Stimulated activated naive CD4-positive, alpha-beta T cell treated with Interleukin-2 at 50 U/mL for 16 hours (primary cell): ENCODE measurements at regions not wholly inside any gene's neighbourhood (a gene's known extent, or its start where the extent isn't known, plus 50 kb on each side); places are given as distances from the start of the nearest gene placed in this dataset.
A peak's percentile ranks its signal among the peaks of the same experiment; 100 is the strongest.
"Not testable (repeated sequence)": the region's sequence is repeated elsewhere in the genome, so short reads cannot be mapped to it uniquely, and the experiment has no call there.

Experiments used
- DNase-seq: peaks from one replicate; lab custom pipeline; 2025; lab: John Stamatoyannopoulos, UW

DNA sequence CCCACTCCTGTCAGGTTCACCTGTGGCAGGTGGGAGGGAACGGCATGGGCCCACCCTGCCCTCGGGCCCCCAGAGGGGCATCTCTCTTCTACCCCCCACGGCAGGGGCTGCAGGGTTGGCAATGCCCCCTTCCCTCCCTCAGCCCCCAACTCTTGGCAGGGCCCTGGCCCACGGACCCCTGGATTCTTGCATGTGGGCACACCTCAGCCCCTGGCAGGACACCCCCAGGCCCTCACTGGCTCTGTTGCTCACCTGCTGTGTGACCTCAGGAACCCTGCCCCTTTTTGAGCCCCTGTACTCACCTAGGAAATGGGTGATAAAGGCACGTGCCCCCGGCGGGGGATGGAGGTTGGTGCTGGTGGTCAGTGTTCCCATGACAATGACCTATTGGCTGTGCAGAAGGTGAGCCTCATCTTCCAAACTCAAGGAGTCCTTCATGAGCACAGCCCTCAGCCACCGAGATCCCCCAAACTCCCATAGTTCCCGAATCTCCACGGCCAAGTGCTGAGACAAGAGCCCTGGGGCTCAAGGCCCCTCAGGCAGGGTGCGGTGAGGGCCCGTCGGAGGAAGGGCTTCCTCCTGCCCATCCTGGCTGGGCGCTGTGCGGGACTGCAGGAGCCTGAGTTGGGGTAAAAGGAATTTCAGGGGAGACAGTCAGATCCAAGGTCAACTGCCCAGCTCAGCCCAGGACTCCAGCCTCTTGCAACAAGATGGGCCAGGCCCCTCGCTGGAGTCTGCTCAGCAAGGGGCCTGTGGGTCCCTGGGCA, 198.2 kb downstream of the IGLL1 start:
- no peak for DNase-seq

DNA sequence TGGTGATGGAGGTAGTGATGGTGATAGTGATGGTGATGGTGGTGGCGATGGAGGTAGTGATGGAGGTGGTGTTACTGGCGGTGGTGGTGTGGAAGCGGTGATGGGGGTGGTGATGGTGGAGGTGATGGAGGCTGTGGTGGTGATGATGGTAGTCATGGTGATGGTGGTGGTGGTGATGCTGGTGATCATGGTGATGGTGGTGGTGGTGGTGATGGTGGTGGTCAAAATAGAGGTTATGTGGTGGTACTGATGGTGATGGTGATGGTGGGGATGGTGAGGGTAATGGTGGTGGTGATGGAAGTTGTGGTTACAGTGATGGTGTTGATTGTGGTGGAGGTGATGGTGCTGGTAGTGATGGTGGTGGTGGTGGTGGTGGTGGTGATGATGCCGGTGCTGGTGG, 199.2 kb downstream of the IGLL1 start:
- no peak for DNase-seq

DNA sequence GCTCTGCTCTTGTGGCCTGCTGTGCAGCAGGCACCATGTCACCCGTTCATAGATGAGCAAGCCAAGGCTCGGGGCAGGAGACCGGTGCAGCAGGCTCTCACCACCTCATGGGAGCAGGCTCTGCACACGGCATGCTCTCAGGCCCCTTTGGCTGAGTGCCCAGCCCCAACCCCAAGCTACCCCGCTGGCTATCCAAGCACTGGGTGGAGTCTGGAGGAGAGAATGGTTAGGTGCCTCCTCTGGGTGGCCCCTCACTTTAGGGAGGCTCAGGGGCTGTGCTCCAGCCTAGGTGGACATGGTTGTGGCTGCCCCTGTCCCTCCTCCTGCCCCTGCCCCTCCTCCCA, 199.9 kb downstream of the IGLL1 start:
- DNase-seq: no peak

DNA sequence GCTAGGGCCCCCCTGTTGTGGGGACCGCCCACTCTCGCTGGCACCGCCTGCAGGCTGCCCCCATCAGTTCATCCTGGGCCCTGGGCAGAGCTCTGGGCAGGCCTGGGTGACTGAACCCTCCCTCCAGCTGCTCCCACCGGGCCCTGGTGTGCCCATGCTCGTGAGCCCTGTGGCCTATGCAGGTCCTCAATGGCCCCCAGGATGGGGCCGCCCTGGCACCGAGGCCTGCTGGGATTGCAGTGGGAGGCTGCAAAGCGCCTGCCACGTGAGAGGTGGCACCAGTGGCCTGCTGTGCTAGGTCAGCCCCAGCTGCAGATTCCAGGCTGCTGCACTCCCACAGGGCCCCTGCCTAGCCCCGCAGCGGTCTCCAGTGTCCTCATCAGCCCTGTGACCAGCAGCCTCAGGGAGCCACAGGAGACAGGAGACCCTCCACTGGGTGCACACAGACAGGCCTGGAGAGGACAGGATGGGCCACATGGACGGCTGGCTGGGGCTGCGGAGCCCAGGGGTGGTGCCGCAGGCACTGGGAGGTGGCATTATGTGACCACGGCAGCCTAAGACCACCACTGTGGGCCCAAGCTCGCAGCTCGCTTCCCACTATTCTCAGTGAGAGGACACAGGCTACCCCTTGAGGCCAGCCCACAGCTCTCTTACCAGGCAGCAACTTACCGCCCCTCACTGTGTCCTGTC, 199.4 kb downstream of the BCR start:
- not testable (repeated sequence) for DNase-seq

DNA sequence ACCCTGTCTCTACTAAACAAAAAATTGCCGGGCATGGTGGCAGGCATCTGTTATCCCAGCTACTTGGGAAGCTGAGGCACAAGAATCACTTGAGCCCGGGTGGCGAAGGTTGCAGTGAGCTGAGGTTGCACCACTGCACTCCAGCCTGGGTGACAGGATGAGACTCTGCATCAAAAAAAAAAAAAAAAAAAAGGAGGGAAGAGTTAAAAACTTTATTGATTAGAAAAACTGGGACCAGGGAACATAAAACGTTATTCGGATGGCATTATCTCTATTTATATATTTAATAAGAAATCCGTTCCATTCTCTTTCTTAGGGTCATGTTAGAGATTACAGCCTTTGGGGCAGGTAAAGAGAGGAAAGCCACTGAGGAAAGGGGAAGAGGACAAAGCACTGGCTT, 197.5 kb downstream of the BCR start:
- no peak for DNase-seq

DNA sequence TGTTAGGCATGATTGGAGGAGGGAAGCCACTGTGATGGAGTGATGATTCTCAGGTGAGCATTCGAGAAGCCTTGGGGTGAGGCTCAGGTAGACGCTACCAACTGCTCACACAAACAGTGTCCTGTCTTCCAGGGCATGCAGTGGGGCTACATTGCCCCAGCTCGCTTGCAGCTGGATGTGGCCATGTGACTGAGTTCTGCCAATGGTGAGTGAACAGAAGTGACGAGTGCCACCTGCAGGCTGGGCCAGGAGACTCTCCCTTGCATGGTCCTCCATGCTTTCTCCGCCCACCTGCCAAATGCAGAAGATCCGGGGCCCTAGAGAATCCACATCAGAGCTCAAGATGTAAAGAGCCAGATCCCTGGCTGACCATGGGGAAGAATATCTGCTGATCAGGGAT, 195.9 kb downstream of the BCR start:
- DNase-seq: peak; percentile 18

DNA sequence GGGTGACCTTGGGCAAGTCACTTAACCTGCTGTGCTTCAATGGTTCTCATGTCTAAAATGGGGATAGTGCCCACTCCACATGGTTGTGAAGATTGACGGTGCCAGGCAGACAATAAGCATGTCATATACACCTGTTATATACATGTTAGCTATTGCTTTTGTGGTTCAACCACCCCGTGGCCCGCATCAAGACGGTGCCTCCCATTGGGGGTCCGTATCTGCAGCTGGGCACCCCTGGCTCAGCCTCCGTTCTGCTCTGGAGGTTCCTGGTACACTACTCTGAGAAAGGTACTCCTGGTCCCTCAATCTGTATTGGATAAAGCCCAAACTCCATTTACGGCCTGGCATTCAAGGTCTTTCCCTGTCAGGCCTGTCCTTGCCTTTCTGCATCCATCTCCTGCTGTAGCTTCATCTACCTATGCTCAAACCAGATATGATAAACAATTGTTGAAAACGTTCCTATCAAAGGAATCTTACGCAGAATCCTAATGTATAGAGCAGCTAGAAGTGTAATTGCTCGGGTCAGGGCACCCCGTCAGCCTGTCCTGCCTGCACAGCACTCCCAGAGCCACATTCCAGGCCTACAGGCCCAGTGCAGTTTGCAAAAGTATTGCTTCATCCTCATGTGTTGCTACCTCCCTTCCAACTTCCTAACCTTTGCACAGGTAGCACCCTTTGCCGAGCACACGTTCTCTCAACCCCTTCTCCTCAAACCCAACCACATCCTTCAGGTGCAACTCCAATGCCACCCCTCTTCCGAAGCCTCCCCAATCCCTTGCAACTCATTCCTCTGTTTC, 194.9 kb downstream of the BCR start:
- DNase-seq: no peak

DNA sequence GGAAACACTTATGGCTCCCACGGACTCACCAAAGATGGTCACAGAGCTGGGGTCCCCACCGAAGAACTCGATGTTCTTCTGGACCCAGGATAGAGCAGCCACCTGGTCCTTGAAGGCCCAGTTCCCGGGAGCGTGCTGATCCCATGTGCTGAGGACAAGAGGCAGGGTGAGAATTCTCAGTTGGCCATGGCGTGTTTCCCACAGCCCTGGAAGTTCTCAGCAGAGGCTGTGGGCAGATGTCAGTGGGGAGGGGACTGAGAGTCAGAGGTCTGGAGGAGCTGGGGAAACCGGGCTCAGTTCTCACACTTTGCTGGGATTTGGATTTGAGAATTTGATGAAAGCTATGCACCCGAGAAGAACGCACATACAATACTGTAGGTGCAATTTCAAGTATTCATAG, 193.3 kb downstream of the BCR start:
- DNase-seq: no peak

DNA sequence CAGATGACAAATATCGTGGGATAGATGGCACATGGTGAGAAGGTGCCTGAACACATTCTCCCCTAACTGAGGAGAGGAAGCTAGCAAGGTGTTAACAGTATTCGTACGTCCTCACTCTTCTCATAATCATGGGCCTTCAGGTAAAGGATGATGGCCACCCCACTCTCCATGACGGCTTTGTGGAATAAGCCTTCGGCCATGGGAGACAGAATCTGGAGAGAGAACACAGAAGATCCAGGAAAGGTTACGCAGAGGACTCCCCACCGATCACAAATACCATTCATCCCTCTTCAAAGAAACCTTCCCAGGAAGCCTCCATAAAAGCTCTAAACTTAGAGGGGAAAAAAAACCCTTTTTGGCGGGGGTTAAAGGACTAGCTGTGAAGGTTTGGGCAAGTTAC, 189.9 kb downstream of the BCR start:
- DNase-seq: no peak

DNA sequence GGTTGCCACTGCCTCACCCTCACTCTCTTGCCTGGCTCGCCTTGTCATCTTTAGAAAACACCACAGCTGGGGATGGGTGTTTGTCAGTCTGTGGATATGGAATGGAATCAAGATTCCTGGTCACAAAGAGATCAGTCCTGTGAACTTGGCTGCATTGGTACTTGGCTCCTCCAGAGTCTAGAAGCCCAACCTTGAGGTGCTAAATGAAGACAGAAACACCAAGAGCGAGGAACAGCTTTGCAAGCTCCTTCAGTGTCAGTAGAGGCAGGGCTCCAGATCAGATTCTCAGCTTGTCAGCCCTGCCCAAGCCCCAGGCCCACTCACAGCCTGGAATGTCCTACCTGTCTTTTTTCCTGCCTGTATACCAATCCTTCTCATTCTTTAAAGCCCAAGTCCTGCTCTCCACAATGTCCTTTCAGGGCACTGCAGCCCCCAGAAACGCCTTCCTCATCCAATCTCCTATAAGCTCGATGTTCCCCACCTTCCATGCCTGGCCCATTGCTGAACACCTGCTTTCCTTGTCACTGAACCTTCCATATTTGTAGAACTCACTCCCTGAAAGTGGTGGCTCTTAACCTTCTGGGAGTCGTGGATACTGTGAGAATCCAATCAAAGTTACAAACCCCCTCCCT, 188.9 kb downstream of the BCR start:
- DNase-seq: no peak
